ENCODE measurements at regions not wholly inside any gene's neighbourhood (a gene's known extent, or its start where the extent isn't known, plus 50 kb on each side); places are given as distances from the start of the nearest gene placed in this dataset.

- no peak overlapping the region for H3K4me3 ChIP-seq (replicated peaks; ENCODE audit: low read depth, low read length)
- TF ChIP-seq, protein P1, sequence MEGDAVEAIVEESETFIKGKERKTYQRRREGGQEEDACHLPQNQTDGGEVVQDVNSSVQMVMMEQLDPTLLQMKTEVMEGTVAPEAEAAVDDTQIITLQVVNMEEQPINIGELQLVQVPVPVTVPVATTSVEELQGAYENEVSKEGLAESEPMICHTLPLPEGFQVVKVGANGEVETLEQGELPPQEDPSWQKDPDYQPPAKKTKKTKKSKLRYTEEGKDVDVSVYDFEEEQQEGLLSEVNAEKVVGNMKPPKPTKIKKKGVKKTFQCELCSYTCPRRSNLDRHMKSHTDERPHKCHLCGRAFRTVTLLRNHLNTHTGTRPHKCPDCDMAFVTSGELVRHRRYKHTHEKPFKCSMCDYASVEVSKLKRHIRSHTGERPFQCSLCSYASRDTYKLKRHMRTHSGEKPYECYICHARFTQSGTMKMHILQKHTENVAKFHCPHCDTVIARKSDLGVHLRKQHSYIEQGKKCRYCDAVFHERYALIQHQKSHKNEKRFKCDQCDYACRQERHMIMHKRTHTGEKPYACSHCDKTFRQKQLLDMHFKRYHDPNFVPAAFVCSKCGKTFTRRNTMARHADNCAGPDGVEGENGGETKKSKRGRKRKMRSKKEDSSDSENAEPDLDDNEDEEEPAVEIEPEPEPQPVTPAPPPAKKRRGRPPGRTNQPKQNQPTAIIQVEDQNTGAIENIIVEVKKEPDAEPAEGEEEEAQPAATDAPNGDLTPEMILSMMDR (IDR thresholded peaks at IDR 0.05; ENCODE audit: low read length, missing control alignments): no peak
- no peak for DNase-seq (ENCODE audit: low read depth)
Observed at GRCh38 chr9:103483471-103484096, 488.5 kb downstream of the CYLC2 start.

DNA sequence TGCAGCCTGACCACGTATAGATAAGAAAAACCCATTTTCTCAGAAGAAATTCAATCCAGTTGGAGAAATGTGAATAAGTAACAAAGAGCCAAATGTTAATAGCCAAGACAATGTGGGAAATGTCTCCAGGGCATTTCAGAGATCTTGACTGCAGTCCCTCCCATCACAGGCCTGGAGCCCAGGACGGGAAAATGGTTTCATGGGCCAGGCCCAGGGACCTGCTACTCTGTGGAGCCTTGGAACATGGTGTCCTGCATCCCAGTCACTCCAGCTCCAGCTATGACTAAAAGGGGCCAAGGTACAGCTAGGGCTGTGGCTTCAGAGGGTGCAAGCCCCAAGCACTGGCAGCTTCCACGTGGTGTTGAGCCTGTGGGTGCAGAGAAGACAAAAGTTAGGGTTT is 490.0 kb downstream of the CYLC2 start:
- DNase-seq (ENCODE audit: low read depth): no peak
- H3K4me3 ChIP-seq (replicated peaks; ENCODE audit: low read depth, low read length): no peak overlapping the region
- TF ChIP-seq, protein P1 (IDR thresholded peaks at IDR 0.05; ENCODE audit: low read length, missing control alignments): no peak

DNA sequence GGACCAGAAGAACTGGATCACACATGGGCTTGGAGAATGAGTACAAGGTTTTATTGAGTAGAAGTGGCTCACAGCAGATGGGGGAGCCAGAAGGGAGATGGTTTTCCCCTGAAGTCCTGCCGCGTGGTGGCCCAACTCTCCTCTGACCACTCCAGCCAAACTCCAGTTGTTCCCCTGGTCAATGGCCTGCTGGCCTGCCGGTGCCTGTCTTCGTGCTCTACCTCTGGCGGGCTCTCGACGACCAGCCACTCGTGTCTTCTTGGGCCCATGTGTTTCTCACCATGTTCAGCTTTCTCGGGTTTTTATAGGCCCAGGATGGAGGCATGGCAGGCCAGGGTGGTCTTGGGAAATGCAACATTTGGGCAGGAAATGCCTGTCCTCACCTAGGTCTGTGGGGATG is 519.6 kb downstream of the CYLC2 start:
- TF ChIP-seq, protein P1 (IDR thresholded peaks at IDR 0.05; ENCODE audit: low read length, missing control alignments): no peak
- DNase-seq (ENCODE audit: low read depth): no peak
- no peak overlapping the region for H3K4me3 ChIP-seq (replicated peaks; ENCODE audit: low read depth, low read length)

DNA sequence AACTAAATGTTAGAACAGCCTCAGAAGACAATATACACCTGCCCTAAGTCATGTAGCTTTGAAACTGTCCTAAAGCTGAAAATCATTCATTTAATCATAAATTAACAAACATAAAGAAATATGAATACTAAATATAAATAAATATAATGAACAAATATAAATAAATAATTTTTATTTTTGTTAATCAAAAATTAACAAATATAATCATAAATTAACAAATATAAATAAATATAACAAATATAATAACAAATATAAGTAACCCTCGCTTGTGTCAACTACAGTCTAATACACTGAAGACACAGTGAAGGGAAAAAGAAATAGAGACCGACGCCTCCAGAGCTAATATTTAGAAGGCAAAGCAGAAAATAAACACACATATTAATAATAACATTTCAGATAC is 527.3 kb downstream of the CYLC2 start:
- no peak for DNase-seq (ENCODE audit: low read depth)
- no peak overlapping the region for H3K4me3 ChIP-seq (replicated peaks; ENCODE audit: low read depth, low read length)
- TF ChIP-seq, protein P1 (IDR thresholded peaks at IDR 0.05; ENCODE audit: low read length, missing control alignments): no peak

DNA sequence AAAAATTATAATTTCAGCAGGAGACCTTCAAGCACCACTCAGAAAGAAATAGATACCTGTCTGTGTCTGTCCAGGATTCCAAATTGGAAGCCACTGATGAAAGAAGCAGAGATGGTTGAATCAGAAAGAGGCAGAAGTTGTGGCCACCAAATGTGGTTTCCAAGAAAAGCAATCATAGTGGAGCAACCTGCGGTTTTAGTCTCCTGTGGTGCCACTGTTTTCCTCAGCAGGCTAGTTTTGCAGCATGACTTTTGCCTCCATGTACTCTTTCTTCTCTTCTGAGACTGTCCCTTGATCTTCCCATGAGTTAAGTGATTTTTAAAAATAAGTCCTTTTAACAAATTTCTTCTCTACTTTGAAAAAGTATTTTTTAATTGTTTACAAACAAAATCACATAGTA is 535.8 kb downstream of the CYLC2 start:
- H3K4me3 ChIP-seq (replicated peaks; ENCODE audit: low read depth, low read length): no peak overlapping the region
- no peak for DNase-seq (ENCODE audit: low read depth)
- TF ChIP-seq, protein P1 (IDR thresholded peaks at IDR 0.05; ENCODE audit: low read length, missing control alignments): no peak

- TF ChIP-seq, protein P1 (IDR thresholded peaks at IDR 0.05; ENCODE audit: low read length, missing control alignments): no peak
- no peak overlapping the region for H3K4me3 ChIP-seq (replicated peaks; ENCODE audit: low read depth, low read length)
- DNase-seq (ENCODE audit: low read depth): no peak
Observed at GRCh38 chr9:103533318-103533717, 538.2 kb downstream of the CYLC2 start.

GRCh38 chr9:103537426-103537825 is 542.3 kb downstream of the CYLC2 start:
- TF ChIP-seq, protein P1 (IDR thresholded peaks at IDR 0.05; ENCODE audit: low read length, missing control alignments): no peak
- no peak overlapping the region for H3K4me3 ChIP-seq (replicated peaks; ENCODE audit: low read depth, low read length)
- DNase-seq (ENCODE audit: low read depth): no peak

Data from fibroblast of pulmonary artery (primary cell).